Transverse colon (tissue), 4 donors: ENCODE measurements at regions not wholly inside any gene's neighbourhood (a gene's known extent, or its start where the extent isn't known, plus 50 kb on each side); places are given as distances from the start of the nearest gene placed in this dataset.

Source experiments
- DNase-seq: peaks from one replicate; pipeline ENCODE4 v3.0.0-alpha.2; 2019
- H3K27ac ChIP-seq, 4 donors: fragments of 200-600 bp; sonication (generic); 2 replicates each; pipeline ENCODE4 v1.5.1; 2016 to 2018; ENCODE audit warnings: inconsistent platforms in 4 of 4
- H3K27me3 ChIP-seq: fragments of 200-600 bp; sonication (generic); 2 replicates; pipeline ENCODE4 v1.5.1; 2017; ENCODE audit warnings: inconsistent platforms
- H3K36me3 ChIP-seq, 4 donors: fragments of 200-600 bp; sonication (generic); 2 replicates each; pipeline ENCODE4 v1.5.1; 2017 to 2019; ENCODE audit warnings: inconsistent platforms in 4 of 4
- H3K4me1 ChIP-seq, 4 donors: fragments of 200-600 bp; sonication (generic); 2 replicates each; pipeline ENCODE4 v1.5.1; 2017 to 2020; ENCODE audit warnings: inconsistent platforms in 4 of 4
- H3K4me3 ChIP-seq, 4 donors: fragments of 200-600 bp; sonication (generic); 1 replicate in 1 of 4; 2 replicates in 3 of 4; pipeline versions ENCODE4 v1.5.1 to v1.6.1; 2017 to 2019; ENCODE audit warnings: inconsistent platforms in 4 of 4
- H3K9me3 ChIP-seq, 2 donors: fragments of 200-600 bp; sonication (generic); 2 replicates each; pipeline ENCODE4 v1.5.1; 2017 to 2019; ENCODE audit warnings: inconsistent platforms in 2 of 2
- CTCF ChIP-seq, 5 experiments: fragments of 200-600 bp in 3 of 5; fragments of 450-650 bp in 2 of 5; sonication (generic) in 3 of 5; IDR thresholded peaks; 1 replicate in 2 of 5; 2 replicates in 3 of 5; pipeline ENCODE4 v1.5.1; 2016 to 2017; ENCODE audit warnings: antibody characterized with exemption in 5 of 5, inconsistent platforms in 3 of 5, mild to moderate bottlenecking in 2 of 5, moderate library complexity in 1 of 5
- EP300 ChIP-seq: sonication (generic); formaldehyde crosslinking; IDR thresholded peaks from one replicate; pipeline ENCODE4 v1.6.1; 2017; ENCODE audit warnings: antibody characterized with exemption, low read depth
- POLR2A ChIP-seq: fragments of 450-650 bp; IDR thresholded peaks from one replicate; pipeline ENCODE4 v1.6.1; 2016; ENCODE audit warnings: antibody characterized with exemption, mild to moderate bottlenecking, moderate library complexity
- POLR2AphosphoS5 ChIP-seq, 3 donors: sonication (generic); formaldehyde crosslinking; IDR thresholded peaks; one replicate each; pipeline ENCODE4 v1.6.1; 2016; ENCODE audit warnings: antibody characterized with exemption in 3 of 3
- WGBS, 2 donors: methylation state at CpG; one replicate each; pipeline ENCODE4 v1.1.5; 2018; ENCODE audit warnings: low coverage in 1 of 2; 5-methylcytosine and 5-hydroxymethylcytosine counted together
- in situ Hi-C, 4 donors: fragments of 200-750 bp; cut with MboI; loops; one replicate each; pipeline versions ENCODE4 v1.15.0 to v1.15.1; 2017; ENCODE audit warnings: low sequenced_read_pairs in 3 of 4, low pct_ligation_motif_present in 1 of 4, low pct_unique_long_range_greater_than_20kb in 1 of 4
- intact Hi-C: fragments of 100-400 bp; cut with DNase I; formaldehyde crosslinking; loops from one replicate; pipeline ENCODE4 v1.15.1; 2023; ENCODE audit warnings: low total_unique reads

GRCh38 chr13:72316716-72317115 is 410.7 kb downstream of the MZT1 start:
- Histone ChIP-seq H3K4me1 (no peaks in the 10 kb centered on the region), H3K36me3 (no peaks in the 10 kb centered on the region), H3K27me3 (no peaks in the 10 kb centered on the region), H3K9me3 (no peaks in the 10 kb centered on the region), H3K27ac (no peak overlapping the region), H3K4me3 (no peak overlapping the region)
- 66 to 74% methylated on average over 5 of the region's 5 CpGs for WGBS, 2 donors
- DNase-seq = no peak
- in situ Hi-C loops (no loop called here), intact Hi-C loops (no loop called here)
- TF ChIP-seq CTCF (IDR thresholded peaks at IDR 0.05) = no peak
- no peak for TF ChIP-seq EP300
- TF ChIP-seq POLR2A = no peak
- no peak for TF ChIP-seq POLR2AphosphoS5 (IDR thresholded peaks at IDR 0.05)

- WGBS, 2 donors = 76 to 95% methylated on average over 2 to 3 of the region's 3 CpGs
- H3K27ac ChIP-seq = no peak overlapping the region
- intact Hi-C loops (no loop called here), in situ Hi-C loops (no loop called here)
- H3K27me3 ChIP-seq = no peaks in the 10 kb centered on the region
- no peak for DNase-seq
- H3K9me3 ChIP-seq = no peaks in the 10 kb centered on the region
- no peak overlapping the region for H3K4me3 ChIP-seq
- no peaks in the 10 kb centered on the region for H3K4me1 ChIP-seq
- TF ChIP-seq POLR2A (no peak), CTCF (IDR thresholded peaks at IDR 0.05) (no peak), EP300 (no peak), POLR2AphosphoS5 (IDR thresholded peaks at IDR 0.05) (no peak)
- H3K36me3 ChIP-seq = no peaks in the 10 kb centered on the region
These were observed 412.1 kb downstream of the MZT1 start for GRCh38 chr13:72315312-72315711.

- WGBS, 2 donors = 93% methylated on average over 2 of the region's 2 CpGs; no CpG with 5 or more reads in 1 of the 2 donors
- no peaks in the 10 kb centered on the region for H3K4me1 ChIP-seq
- no peaks in the 10 kb centered on the region for H3K27me3 ChIP-seq
- in situ Hi-C loops = no loop called here
- TF ChIP-seq POLR2A (no peak), CTCF (IDR thresholded peaks at IDR 0.05) (no peak), EP300 (no peak), POLR2AphosphoS5 (IDR thresholded peaks at IDR 0.05) (no peak)
- no peaks in the 10 kb centered on the region for H3K9me3 ChIP-seq
- H3K4me3 ChIP-seq = no peak overlapping the region
- no peak for DNase-seq
- H3K27ac ChIP-seq = no peak overlapping the region
- H3K36me3 ChIP-seq = no peaks in the 10 kb centered on the region
- intact Hi-C loops = no loop called here
These were observed 413.2 kb downstream of the MZT1 start for GRCh38 chr13:72314210-72314609.

GRCh38 chr13:72313546-72313945 is 413.9 kb downstream of the MZT1 start:
- Histone ChIP-seq H3K27me3 (no peaks in the 10 kb centered on the region), H3K36me3 (no peaks in the 10 kb centered on the region), H3K27ac (no peak overlapping the region), H3K4me3 (no peak overlapping the region), H3K9me3 (no peaks in the 10 kb centered on the region), H3K4me1 (no peaks in the 10 kb centered on the region)
- DNase-seq = no peak
- in situ Hi-C loops (no loop called here), intact Hi-C loops (no loop called here)
- TF ChIP-seq CTCF (IDR thresholded peaks at IDR 0.05) = no peak
- no peak for TF ChIP-seq EP300
- TF ChIP-seq POLR2AphosphoS5 (IDR thresholded peaks at IDR 0.05) = no peak
- no peak for TF ChIP-seq POLR2A
- 88% methylated on average over 7 of the region's 7 CpGs; no CpG with 5 or more reads in 1 of the 2 donors for WGBS, 2 donors
